Brain microvascular endothelial cell (primary cell): ENCODE measurements at regions not wholly inside any gene's neighbourhood (a gene's known extent, or its start where the extent isn't known, plus 50 kb on each side); places are given as distances from the start of the nearest gene placed in this dataset.

ENCODE experiments used
- DNase-seq: peaks from one replicate; pipeline ENCODE4 v3.0.0-alpha.2; 2020
- H3K27ac ChIP-seq: fragments of 250-450 bp; sonication (Bioruptor Pico); 2 replicates; pipeline ENCODE4 v1.5.1; 2020; ENCODE audit warnings: mild to moderate bottlenecking, moderate library complexity
- H3K27me3 ChIP-seq: fragments of 250-450 bp; sonication (Bioruptor Pico); replicated peaks from 2 replicates; pipeline ENCODE4 v1.5.1; 2020; ENCODE audit warnings: mild to moderate bottlenecking
- H3K36me3 ChIP-seq: fragments of 250-450 bp; sonication (Bioruptor Pico); replicated peaks from 2 replicates; pipeline ENCODE4 v1.5.1; 2020; ENCODE audit warnings: mild to moderate bottlenecking
- H3K4me3 ChIP-seq: 2 replicates; pipeline ENCODE4 v1.5.1; 2011; ENCODE audit warnings: low read depth, mild to moderate bottlenecking, control low read depth, low read length, moderate library complexity
- in situ Hi-C: cut with HindIII; loops from 2 replicates; pipeline ENCODE4 v1.10.0; 2017; ENCODE audit warnings: low sequenced_read_pairs, low pct_ligation_motif_present
- TF ChIP-seq, protein P1 (sequence below): IDR thresholded peaks from 2 replicates; pipeline ENCODE4 v1.5.1; 2011; ENCODE audit warnings: low read depth, mild to moderate bottlenecking, moderate library complexity, low read length, control low read depth, inconsistent platforms; ENCODE audit errors: missing control alignments

DNA sequence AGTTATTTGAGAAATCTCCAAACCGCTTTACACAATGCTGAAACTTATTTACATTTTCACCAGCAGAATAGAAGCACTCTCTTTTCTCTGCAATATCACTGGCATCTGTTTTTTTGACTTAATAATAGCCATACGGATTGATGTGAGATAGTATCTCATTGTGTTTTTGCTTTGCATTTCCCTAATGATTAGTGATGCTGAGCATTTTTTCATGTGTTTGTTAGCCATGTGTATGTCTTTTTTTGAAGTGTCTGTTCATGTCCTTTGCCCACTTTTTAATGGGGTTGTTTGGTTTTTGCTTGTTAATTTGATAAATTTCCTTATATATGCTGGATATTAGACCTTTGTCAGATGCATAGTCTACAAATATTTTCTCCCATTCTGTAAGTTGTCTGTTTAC lies 73.6 kb downstream of the FBXO5 start:
- in situ Hi-C loops: no loop called here
- H3K4me3 ChIP-seq: no peak overlapping the region
- H3K27ac ChIP-seq: no peak overlapping the region
- no peaks in the 10 kb centered on the region for H3K36me3 ChIP-seq
- TF ChIP-seq, protein P1, sequence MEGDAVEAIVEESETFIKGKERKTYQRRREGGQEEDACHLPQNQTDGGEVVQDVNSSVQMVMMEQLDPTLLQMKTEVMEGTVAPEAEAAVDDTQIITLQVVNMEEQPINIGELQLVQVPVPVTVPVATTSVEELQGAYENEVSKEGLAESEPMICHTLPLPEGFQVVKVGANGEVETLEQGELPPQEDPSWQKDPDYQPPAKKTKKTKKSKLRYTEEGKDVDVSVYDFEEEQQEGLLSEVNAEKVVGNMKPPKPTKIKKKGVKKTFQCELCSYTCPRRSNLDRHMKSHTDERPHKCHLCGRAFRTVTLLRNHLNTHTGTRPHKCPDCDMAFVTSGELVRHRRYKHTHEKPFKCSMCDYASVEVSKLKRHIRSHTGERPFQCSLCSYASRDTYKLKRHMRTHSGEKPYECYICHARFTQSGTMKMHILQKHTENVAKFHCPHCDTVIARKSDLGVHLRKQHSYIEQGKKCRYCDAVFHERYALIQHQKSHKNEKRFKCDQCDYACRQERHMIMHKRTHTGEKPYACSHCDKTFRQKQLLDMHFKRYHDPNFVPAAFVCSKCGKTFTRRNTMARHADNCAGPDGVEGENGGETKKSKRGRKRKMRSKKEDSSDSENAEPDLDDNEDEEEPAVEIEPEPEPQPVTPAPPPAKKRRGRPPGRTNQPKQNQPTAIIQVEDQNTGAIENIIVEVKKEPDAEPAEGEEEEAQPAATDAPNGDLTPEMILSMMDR: no peak
- H3K27me3 ChIP-seq: no peaks in the 10 kb centered on the region
- no peak for DNase-seq

DNA sequence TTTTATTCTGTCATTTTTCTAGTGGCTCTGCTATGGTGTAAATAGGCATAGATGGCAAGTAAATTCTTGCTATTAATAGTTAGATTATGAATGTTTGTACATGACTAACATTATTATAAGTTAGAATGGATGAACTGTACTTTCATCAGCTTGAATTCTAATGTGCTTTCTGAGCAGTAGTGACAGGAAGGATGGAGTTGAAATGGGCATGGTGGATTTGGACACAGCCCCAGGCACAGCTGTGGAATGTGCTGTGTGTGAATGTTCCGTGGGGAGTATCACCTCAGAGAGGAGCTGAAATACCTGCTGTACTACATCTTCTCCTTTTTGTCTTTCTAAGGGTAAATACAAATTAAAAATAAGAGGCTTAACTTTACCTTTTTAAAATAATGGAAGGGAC lies 66.8 kb downstream of the FBXO5 start:
- no peak overlapping the region for H3K4me3 ChIP-seq
- no peak for DNase-seq
- H3K27ac ChIP-seq: no peak overlapping the region
- H3K36me3 ChIP-seq: no peaks in the 10 kb centered on the region
- in situ Hi-C loops: no loop called here
- H3K27me3 ChIP-seq: no peaks in the 10 kb centered on the region
- TF ChIP-seq, protein P1: no peak

DNA sequence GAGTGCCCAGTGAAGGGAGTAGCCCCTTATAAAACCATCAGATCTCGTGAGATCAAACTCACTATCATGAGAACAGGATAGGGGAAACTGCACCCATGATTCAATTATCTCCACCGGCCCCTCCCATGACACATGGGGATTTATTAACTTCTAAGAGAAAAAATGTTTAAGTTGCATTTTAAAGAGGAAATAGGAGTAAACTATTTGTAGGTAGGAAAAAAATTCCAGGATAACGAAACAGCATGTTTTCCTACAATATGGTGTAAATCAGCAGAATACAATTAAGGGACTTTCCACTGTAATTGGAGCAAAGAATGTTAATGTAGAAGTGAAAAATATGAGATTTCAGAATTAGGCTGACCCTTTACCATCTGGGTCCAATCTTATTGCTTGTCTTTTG lies 63.9 kb downstream of the FBXO5 start:
- TF ChIP-seq, protein P1: no peak

DNA sequence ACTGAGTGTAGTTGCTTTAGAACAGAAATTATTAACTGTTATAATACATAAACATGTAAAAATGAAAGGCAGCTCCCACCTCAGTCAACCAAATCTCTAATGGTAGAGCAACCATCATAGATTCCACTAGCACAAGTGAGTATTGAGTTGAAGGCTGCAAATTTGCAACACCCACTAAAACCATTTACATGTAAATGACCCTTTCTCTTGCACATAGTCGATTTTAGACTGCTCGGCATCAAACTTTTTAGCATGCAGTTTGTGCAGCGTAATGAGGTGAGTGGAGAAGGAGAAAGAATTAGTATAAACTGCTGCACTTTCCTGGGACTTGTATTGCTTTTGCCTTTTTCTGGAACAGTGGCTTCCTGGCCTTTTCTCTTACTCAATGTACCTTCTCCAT lies 62.8 kb downstream of the FBXO5 start:
- in situ Hi-C loops: no loop called here
- H3K36me3 ChIP-seq: no peaks in the 10 kb centered on the region
- H3K4me3 ChIP-seq: no peak overlapping the region
- H3K27ac ChIP-seq: no peak overlapping the region
- TF ChIP-seq, protein P1: no peak
- H3K27me3 ChIP-seq: no peaks in the 10 kb centered on the region
- DNase-seq: no peak

More for the DNA sequence above, 63.9 kb downstream of the FBXO5 start:
- Histone ChIP-seq H3K27me3 (no peaks in the 10 kb centered on the region), H3K27ac (no peak overlapping the region), H3K36me3 (no peaks in the 10 kb centered on the region), H3K4me3 (no peak overlapping the region)
- in situ Hi-C loops: no loop called here
- DNase-seq: no peak
